Subcutaneous abdominal adipose tissue (tissue), 5 donors: ENCODE measurements at regions not wholly inside any gene's neighbourhood (a gene's known extent, or its start where the extent isn't known, plus 50 kb on each side); places are given as distances from the start of the nearest gene placed in this dataset.

Experiments used
- H3K27ac ChIP-seq: one replicate; pipeline ENCODE4 v1.7.0; 2013; ENCODE audit warnings: low read depth, mild to moderate bottlenecking, inconsistent platforms, low read length, moderate library complexity
- H3K27me3 ChIP-seq, 5 donors: one replicate each; pipeline ENCODE4 v1.7.0; 2013; ENCODE audit warnings: low read length in 5 of 5, inconsistent platforms in 1 of 5; ENCODE audit not compliant: control insufficient read depth in 5 of 5, insufficient read depth in 4 of 5
- H3K36me3 ChIP-seq, 5 donors: one replicate each; pipeline ENCODE4 v1.7.0; 2013; ENCODE audit warnings: low read length in 5 of 5; ENCODE audit not compliant: control insufficient read depth in 5 of 5, insufficient read depth in 5 of 5
- H3K4me1 ChIP-seq, 5 donors: one replicate each; pipeline ENCODE4 v1.7.0; 2013; ENCODE audit warnings: low read length in 5 of 5, mild to moderate bottlenecking in 3 of 5, moderate library complexity in 1 of 5; ENCODE audit not compliant: control insufficient read depth in 5 of 5, insufficient read depth in 5 of 5
- H3K4me3 ChIP-seq, 5 donors: one replicate each; pipeline ENCODE4 v1.7.0; 2013; ENCODE audit warnings: low read length in 5 of 5, low read depth in 1 of 5
- H3K9ac ChIP-seq, 5 donors: one replicate each; pipeline ENCODE4 v1.7.0; 2013; ENCODE audit warnings: low read length in 5 of 5, mild to moderate bottlenecking in 4 of 5, moderate library complexity in 3 of 5
- H3K9me3 ChIP-seq, 5 donors: one replicate each; pipeline ENCODE4 v1.7.0; 2013; ENCODE audit warnings: low read length in 5 of 5; ENCODE audit not compliant: control insufficient read depth in 5 of 5
- donor health status: healthy.
- donor health status: healthy.
- donor health status: healthy.
- donor health status: healthy.
- donor health status: healthy.

DNA sequence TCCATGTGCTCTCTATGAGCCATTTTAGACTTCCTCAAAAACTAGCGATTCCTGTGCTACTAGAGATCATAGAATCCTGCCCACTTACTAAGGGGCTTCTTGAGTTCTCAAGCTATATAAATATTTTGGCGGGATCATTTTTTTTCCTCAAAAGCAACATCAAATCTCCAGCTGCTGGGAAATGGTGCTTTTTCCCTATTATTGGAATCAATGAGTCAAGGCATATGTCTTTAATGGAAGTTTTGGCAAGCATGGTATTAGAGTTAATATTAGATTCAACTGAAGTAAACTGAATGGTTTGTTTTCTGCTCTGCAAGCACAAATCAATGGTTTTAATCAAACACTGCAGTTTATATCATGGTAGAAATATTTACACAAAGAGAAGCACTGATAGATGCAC is 369.9 kb upstream of the PTGER4 start:
- no peaks in the 10 kb centered on the region for H3K4me1 ChIP-seq
- H3K9ac ChIP-seq, result no peak overlapping the region
- no peaks in the 10 kb centered on the region for H3K27me3 ChIP-seq
- no peaks in the 10 kb centered on the region for H3K9me3 ChIP-seq
- H3K4me3 ChIP-seq, result no peak overlapping the region
- H3K27ac ChIP-seq, result no peak overlapping the region
- H3K36me3 ChIP-seq, result no peaks in the 10 kb centered on the region

DNA sequence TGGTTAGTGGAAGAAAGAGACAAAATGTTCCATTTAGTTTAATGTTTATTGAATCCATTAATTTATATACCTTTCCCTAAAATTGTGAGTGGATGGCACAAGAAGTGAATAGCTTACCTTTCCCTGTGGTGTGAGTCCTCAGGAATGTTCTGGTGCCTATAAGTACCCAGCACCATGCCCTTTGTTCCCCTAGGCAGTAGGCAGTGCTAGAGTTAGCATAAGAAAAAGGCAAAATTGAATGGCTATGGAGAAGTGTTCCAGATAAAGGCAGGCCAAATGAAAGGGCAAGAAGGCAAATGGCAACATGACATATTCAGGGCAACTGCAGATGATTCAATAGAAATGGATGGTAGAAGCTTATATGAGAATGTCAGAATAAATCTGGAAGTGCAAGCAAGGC is 370.8 kb upstream of the PTGER4 start:
- Histone ChIP-seq H3K4me3 (no peak overlapping the region), H3K36me3 (no peaks in the 10 kb centered on the region), H3K27me3 (no peaks in the 10 kb centered on the region), H3K4me1 (no peaks in the 10 kb centered on the region), H3K27ac (no peak overlapping the region), H3K9me3 (no peaks in the 10 kb centered on the region), H3K9ac (no peak overlapping the region)

DNA sequence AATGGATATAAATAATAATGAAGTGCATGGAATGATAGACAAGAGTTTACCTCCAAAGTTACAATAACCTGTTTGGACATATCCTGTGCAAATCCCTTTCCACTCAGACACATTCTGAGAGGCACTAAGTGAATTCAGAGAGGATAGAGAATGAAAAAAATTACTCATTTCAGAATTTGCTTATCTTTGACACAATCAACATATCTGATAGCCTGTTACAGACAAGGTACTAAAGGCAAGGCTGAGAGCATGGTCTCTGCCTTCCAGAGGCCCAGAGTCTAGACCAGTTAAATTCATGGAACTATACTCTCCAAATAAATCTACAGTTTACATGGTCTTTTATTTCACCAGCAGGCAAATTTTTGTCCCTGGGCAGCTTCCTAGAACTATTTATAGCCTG is 371.8 kb upstream of the PTGER4 start:
- H3K9ac ChIP-seq, result no peak overlapping the region

DNA sequence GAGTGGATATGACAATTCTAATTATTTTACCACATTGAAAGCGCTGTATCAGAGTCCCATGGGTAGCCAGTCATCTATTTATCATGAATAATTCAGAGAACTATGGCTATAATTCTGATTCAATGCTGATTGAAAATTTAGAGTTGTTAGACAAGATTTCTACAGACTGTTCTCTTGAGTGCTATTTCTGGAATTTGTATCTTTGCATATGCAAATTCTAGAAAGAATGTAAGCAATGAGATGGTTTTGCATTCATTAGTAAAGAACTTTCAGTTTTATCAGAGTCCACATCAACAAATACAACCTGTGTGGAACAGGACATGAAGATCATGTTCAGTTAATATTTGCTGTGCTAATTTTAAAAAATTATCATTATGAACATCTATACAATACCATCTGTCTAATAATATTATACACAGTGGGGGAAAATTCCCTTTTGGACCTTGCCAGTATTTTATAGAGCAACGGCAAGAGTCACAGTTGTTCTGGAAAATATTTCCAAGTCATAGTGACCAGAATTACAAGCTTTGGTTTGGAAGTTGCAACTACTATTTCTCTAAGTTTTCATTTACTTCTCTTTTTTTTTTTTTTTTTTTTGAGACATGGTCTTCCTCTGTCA is 372.7 kb upstream of the PTGER4 start:
- H3K27ac ChIP-seq, result no peak overlapping the region
- no peaks in the 10 kb centered on the region for H3K4me1 ChIP-seq
- no peak overlapping the region for H3K9ac ChIP-seq
- no peak overlapping the region for H3K4me3 ChIP-seq
- H3K9me3 ChIP-seq, result no peaks in the 10 kb centered on the region
- H3K27me3 ChIP-seq, result no peaks in the 10 kb centered on the region
- no peaks in the 10 kb centered on the region for H3K36me3 ChIP-seq

More for the DNA sequence above, 371.8 kb upstream of the PTGER4 start:
- no peaks in the 10 kb centered on the region for H3K9me3 ChIP-seq
- no peaks in the 10 kb centered on the region for H3K27me3 ChIP-seq
- no peaks in the 10 kb centered on the region for H3K4me1 ChIP-seq
- no peaks in the 10 kb centered on the region for H3K36me3 ChIP-seq
- H3K27ac ChIP-seq, result no peak overlapping the region
- H3K4me3 ChIP-seq, result no peak overlapping the region

DNA sequence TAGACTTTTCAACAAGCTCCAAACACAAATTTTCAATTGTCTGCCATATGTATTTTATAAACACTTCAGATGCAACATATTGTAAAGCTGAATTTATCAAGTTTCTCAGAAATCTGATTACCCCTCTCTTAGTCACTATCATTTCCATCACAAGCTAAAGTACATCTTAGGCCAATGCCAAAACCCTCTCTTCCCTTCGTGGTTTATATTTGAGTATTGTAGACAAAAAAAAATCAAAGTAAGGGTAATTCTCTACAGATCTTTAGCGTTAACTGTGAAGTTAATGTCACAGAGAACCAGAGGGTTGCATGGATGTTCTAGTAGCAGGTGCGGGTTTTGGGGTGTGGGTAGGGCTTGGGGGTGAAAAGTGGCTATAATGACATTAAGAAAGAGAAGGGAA is 387.7 kb upstream of the PTGER4 start:
- Histone ChIP-seq H3K27me3 (no peaks in the 10 kb centered on the region), H3K27ac (no peak overlapping the region), H3K9me3 (no peaks in the 10 kb centered on the region), H3K36me3 (no peaks in the 10 kb centered on the region), H3K4me3 (no peak overlapping the region), H3K4me1 (no peaks in the 10 kb centered on the region), H3K9ac (no peak overlapping the region)

DNA sequence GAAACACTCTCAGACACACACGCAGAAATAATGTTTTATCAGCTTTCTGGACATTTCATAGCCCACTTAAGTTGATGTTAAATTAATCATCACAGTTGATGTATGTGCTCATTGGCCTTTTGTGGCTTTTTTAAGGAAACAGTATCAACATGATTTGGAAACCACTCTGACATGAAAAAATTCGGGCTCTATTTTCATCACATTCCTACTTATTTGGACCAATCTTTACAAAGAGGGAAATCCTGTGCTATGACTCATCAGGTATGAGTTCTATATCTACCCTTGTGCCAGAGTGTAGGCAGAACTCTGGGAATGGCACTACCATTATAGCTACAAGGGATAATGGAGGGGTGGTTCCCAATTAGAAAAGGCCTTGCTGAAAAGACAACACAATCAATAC is 388.4 kb upstream of the PTGER4 start:
- Histone ChIP-seq H3K36me3 (no peaks in the 10 kb centered on the region), H3K27me3 (no peaks in the 10 kb centered on the region), H3K4me3 (no peak overlapping the region), H3K27ac (no peak overlapping the region), H3K9ac (no peak overlapping the region), H3K9me3 (no peaks in the 10 kb centered on the region), H3K4me1 (no peaks in the 10 kb centered on the region)

DNA sequence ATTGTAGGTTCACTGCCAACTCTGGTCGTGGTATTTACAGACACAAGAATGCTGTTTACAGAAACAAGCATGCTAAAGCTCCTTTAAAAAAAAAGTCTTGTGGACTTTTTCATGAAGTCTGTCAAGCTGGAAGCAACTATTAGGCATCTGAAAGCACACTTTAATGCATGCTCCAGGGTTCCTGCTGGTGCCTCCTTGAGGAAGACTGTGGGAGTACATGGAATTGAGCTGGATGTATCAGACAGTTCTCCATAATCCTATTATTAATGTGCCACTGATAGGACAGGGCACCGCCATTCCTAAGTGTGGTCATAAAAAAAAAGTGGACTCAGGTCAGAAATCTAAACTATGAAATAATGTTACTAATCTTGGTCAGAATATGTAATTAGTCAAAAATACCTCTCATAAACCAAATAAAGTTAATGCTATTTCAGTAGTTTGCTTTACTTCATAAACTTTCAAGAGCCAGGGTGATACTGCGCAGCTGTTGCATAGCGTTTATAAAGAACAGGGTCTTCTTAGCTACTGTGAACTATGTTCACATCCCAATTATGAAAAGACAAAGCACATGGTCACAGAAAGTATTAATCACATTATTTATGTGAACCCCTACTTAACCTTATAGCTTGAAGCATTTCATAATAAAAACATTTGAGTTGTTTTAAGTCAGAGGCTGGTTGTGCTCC is 390.8 kb upstream of the PTGER4 start:
- Histone ChIP-seq H3K27ac (no peak overlapping the region), H3K4me3 (no peak overlapping the region), H3K9me3 (no peaks in the 10 kb centered on the region), H3K36me3 (no peaks in the 10 kb centered on the region), H3K27me3 (no peaks in the 10 kb centered on the region), H3K4me1 (no peaks in the 10 kb centered on the region), H3K9ac (no peak overlapping the region)

DNA sequence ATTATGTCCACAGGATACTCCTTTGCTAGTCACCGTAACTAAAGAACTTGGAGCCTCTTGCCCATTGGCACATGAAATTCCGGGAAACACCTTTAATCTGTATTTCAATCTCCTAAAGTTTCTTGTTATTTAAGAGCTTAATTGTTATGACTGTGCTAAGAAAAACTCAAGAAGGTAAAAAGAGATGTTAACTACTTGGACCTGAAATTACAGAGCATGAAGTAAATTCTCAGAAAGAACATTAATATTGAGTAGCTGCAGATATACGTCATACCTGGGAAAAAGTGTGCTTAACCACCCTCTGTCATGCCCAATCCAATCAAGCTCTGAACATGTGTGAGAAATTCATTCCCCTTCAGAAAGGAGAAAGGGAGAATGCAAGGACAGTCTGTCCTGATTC is 394.9 kb upstream of the PTGER4 start:
- H3K36me3 ChIP-seq, result no peaks in the 10 kb centered on the region
- no peaks in the 10 kb centered on the region for H3K27me3 ChIP-seq
- H3K4me1 ChIP-seq, result no peaks in the 10 kb centered on the region
- H3K9me3 ChIP-seq, result no peaks in the 10 kb centered on the region
- H3K4me3 ChIP-seq, result no peak overlapping the region
- H3K27ac ChIP-seq, result no peak overlapping the region
- H3K9ac ChIP-seq, result no peak overlapping the region

DNA sequence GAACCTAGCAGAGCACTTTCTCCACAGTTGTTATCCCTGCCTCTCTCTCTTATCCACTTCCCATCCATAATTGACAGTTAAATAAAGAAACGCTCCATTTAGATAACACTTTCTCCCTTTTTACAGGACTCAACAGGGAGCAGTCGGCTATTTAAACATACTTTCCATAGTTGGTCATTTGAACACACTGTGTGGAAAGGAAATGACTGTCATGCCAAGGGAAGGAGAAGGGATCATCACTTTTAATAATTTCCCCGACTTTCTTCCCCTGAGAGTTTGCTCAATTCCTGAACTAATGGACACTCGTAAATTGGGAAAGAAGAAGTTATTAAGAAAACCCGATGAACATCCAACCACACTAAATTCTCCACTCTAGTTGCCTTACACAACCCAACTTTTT is 400.8 kb upstream of the PTGER4 start:
- H3K27me3 ChIP-seq, result no peaks in the 10 kb centered on the region
- no peak overlapping the region for H3K9ac ChIP-seq

DNA sequence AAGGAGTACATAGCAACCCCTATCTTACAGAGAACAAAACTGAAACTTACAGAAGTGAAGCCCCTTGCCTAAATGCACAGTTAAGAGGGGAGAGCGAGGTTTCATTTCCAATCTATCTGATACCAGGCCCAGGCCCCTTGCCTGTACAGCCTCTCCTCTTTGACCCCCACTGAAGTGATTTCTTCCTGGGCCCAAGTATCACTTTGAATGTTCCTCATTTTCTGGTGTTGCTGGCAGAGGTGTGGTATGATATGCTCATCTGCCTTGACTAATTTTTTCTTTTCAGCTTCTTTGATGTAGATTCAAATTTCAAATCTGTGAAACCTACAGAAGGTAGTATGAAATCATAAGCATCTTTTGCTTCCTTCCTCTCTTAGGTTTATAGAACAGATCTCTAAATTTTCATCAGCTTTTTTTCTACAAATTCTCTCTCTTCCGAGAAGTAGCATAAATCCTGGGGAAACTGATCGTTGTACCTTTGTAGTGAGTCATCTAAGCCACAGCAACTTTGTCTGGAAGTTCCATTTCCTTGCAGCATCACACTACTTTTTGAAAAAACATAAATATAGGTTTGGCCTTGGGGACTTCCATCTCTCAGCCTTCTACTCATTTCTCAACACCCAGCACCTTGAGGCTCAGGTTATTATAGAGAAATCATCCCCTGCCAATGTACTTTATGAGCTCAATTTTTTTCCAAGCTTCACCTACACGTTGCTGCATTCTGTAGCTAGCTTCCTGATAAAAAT is 402.4 kb upstream of the PTGER4 start:
- Histone ChIP-seq H3K27me3 (no peaks in the 10 kb centered on the region), H3K4me1 (peaks cover 0 to 4% (median 0%) of the 10 kb centered on the region in 5 donors), H3K27ac (no peak overlapping the region), H3K9ac (no peak overlapping the region), H3K4me3 (no peak overlapping the region), H3K9me3 (no peaks in the 10 kb centered on the region), H3K36me3 (no peaks in the 10 kb centered on the region)

More for the DNA sequence above, 400.8 kb upstream of the PTGER4 start:
- Histone ChIP-seq H3K27ac (no peak overlapping the region), H3K4me3 (no peak overlapping the region), H3K4me1 (peaks cover 0 to 4% (median 0%) of the 10 kb centered on the region in 5 donors), H3K36me3 (no peaks in the 10 kb centered on the region), H3K9me3 (no peaks in the 10 kb centered on the region)
